Transverse colon (tissue), 4 donors: ENCODE measurements at regions not wholly inside any gene's neighbourhood (a gene's known extent, or its start where the extent isn't known, plus 50 kb on each side); places are given as distances from the start of the nearest gene placed in this dataset.

Source experiments
- CTCF ChIP-seq, 5 experiments: fragments of 200-600 bp in 3 of 5; fragments of 450-650 bp in 2 of 5; sonication (generic) in 3 of 5; IDR thresholded peaks; 1 replicate in 2 of 5; 2 replicates in 3 of 5; pipeline ENCODE4 v1.5.1; 2016 to 2017; ENCODE audit warnings: antibody characterized with exemption in 5 of 5, inconsistent platforms in 3 of 5, mild to moderate bottlenecking in 2 of 5, moderate library complexity in 1 of 5
- EP300 ChIP-seq: sonication (generic); formaldehyde crosslinking; IDR thresholded peaks from one replicate; pipeline ENCODE4 v1.6.1; 2017; ENCODE audit warnings: antibody characterized with exemption, low read depth
- POLR2A ChIP-seq: fragments of 450-650 bp; IDR thresholded peaks from one replicate; pipeline ENCODE4 v1.6.1; 2016; ENCODE audit warnings: antibody characterized with exemption, mild to moderate bottlenecking, moderate library complexity
- POLR2AphosphoS5 ChIP-seq, 3 donors: sonication (generic); formaldehyde crosslinking; IDR thresholded peaks; one replicate each; pipeline ENCODE4 v1.6.1; 2016; ENCODE audit warnings: antibody characterized with exemption in 3 of 3

GRCh38 chr3:137669519-137670060 is 94.5 kb upstream of the SOX14 start:
- TF ChIP-seq CTCF (IDR thresholded peaks at IDR 0.05) (no peak), POLR2AphosphoS5 (IDR thresholded peaks at IDR 0.05) (no peak), POLR2A (no peak), EP300 (no peak)
